OCI-LY1 (cell line): ENCODE measurements at regions not wholly inside any gene's neighbourhood (a gene's known extent, or its start where the extent isn't known, plus 50 kb on each side); places are given as distances from the start of the nearest gene placed in this dataset.

Source experiments
- H2AFZ ChIP-seq: fragments of 200-600 bp; sonication (generic), shearing (Covaris generic); 2 replicates; pipeline ENCODE4 v1.6.0; 2014; ENCODE audit warnings: antibody characterized with exemption, mild to moderate bottlenecking, low read length
- H3F3A ChIP-seq: fragments of 200-600 bp; sonication (generic), shearing (Covaris generic); 2 replicates; pipeline ENCODE4 v1.6.0; 2014; ENCODE audit warnings: mild to moderate bottlenecking, antibody characterized with exemption, low read length, moderate library complexity; ENCODE audit not compliant: insufficient read depth
- H3K27ac ChIP-seq: fragments of 200-600 bp; sonication (generic); 2 replicates; pipeline ENCODE4 v1.5.1; 2014; ENCODE audit warnings: low read length, mixed run types, mild to moderate bottlenecking, low read depth; ENCODE audit not compliant: poor library complexity, severe bottlenecking
- H3K27me3 ChIP-seq: fragments of 200-600 bp; sonication (generic); 2 replicates; pipeline ENCODE4 v1.6.0; 2014; ENCODE audit warnings: antibody characterized with exemption, mild to moderate bottlenecking, low read length, moderate library complexity; ENCODE audit not compliant: insufficient read depth
- H3K36me3 ChIP-seq: fragments of 200-600 bp; sonication (generic); 2 replicates; pipeline ENCODE4 v1.6.1; 2014; ENCODE audit warnings: mild to moderate bottlenecking, antibody characterized with exemption, low read length, moderate library complexity, mixed read lengths; ENCODE audit not compliant: insufficient read depth
- H3K4me1 ChIP-seq: fragments of 200-600 bp; sonication (generic); 2 replicates; pipeline ENCODE4 v1.5.1; 2014; ENCODE audit warnings: mild to moderate bottlenecking, low read length, moderate library complexity; ENCODE audit not compliant: insufficient read depth, severe bottlenecking
- H3K4me2 ChIP-seq: fragments of 200-600 bp; sonication (generic), shearing (Covaris generic); 2 replicates; pipeline ENCODE4 v1.6.1; 2014; ENCODE audit warnings: low read length
- H3K4me3 ChIP-seq: fragments of 200-600 bp; sonication (generic); 2 replicates; pipeline ENCODE4 v1.5.1; 2014; ENCODE audit warnings: low read length, low read depth, mild to moderate bottlenecking, mixed read lengths; ENCODE audit not compliant: poor library complexity, severe bottlenecking
- H3K79me2 ChIP-seq: fragments of 200-600 bp; shearing (Covaris generic); 2 replicates; pipeline ENCODE4 v1.6.1; 2016; ENCODE audit warnings: mixed run types, low read length, mixed read lengths; ENCODE audit not compliant: insufficient read depth
- H3K9ac ChIP-seq: fragments of 200-600 bp; sonication (generic), shearing (Covaris generic); 2 replicates; pipeline ENCODE4 v1.6.1; 2014; ENCODE audit warnings: mild to moderate bottlenecking, low read length, mixed read lengths
- H3K9me2 ChIP-seq: fragments of 200-600 bp; sonication (generic), shearing (Covaris generic); 2 replicates; pipeline ENCODE4 v1.6.1; 2014; ENCODE audit warnings: low read depth, mild to moderate bottlenecking, low read length, mixed read lengths
- H3K9me3 ChIP-seq: fragments of 200-600 bp; shearing (Covaris generic); 2 replicates; pipeline ENCODE4 v1.6.1; 2014; ENCODE audit warnings: low read length, mixed read lengths
- H4K20me1 ChIP-seq: fragments of 200-600 bp; sonication (generic), shearing (Covaris generic); 2 replicates; pipeline ENCODE4 v1.6.0; 2016; ENCODE audit warnings: mild to moderate bottlenecking, low read length; ENCODE audit not compliant: insufficient read depth
- CTCF ChIP-seq: fragments of 200-600 bp; sonication (generic), shearing (Covaris generic); IDR thresholded peaks from 2 replicates; pipeline ENCODE4 v1.5.1; 2017; ENCODE audit warnings: mild to moderate bottlenecking, antibody characterized with exemption, low read length, moderate library complexity, mixed read lengths
- EZH2 ChIP-seq: fragments of 200-600 bp; sonication (generic), shearing (Covaris generic); IDR thresholded peaks from 2 replicates; pipeline ENCODE4 v1.8.0; 2017; ENCODE audit warnings: borderline replicate concordance, mixed run types, mild to moderate bottlenecking, antibody characterized with exemption, low read length, moderate library complexity, mixed read lengths

- Histone ChIP-seq H2AFZ (no peak overlapping the region), H3K4me1 (no peaks in the 10 kb centered on the region), H3K9me2 (no peaks in the 10 kb centered on the region), H3K79me2 (no peaks in the 10 kb centered on the region), H3K4me3 (no peak overlapping the region), H4K20me1 (no peaks in the 10 kb centered on the region), H3K27me3 (no peaks in the 10 kb centered on the region), H3K9me3 (no peaks in the 10 kb centered on the region), H3K27ac (no peak overlapping the region), H3K4me2 (no peak overlapping the region), H3F3A (no peaks in the 10 kb centered on the region), H3K9ac (no peak overlapping the region), H3K36me3 (no peaks in the 10 kb centered on the region)
- TF ChIP-seq CTCF, result no peak
- no peak for TF ChIP-seq EZH2
Measured at GRCh38 chr1:219373616-219373935, 199.9 kb downstream of the LYPLAL1 start.

- H3K4me3 ChIP-seq, result no peak overlapping the region
- no peak overlapping the region for H2AFZ ChIP-seq
- H3F3A ChIP-seq, result no peaks in the 10 kb centered on the region
- TF ChIP-seq EZH2, result no peak
- TF ChIP-seq CTCF, result no peak
- no peaks in the 10 kb centered on the region for H3K9me3 ChIP-seq
- H3K4me1 ChIP-seq, result no peaks in the 10 kb centered on the region
- H4K20me1 ChIP-seq, result no peaks in the 10 kb centered on the region
- no peaks in the 10 kb centered on the region for H3K79me2 ChIP-seq
- H3K9ac ChIP-seq, result no peak overlapping the region
- no peaks in the 10 kb centered on the region for H3K36me3 ChIP-seq
- H3K27ac ChIP-seq, result no peak overlapping the region
- H3K27me3 ChIP-seq, result no peaks in the 10 kb centered on the region
- H3K4me2 ChIP-seq, result no peak overlapping the region
- no peaks in the 10 kb centered on the region for H3K9me2 ChIP-seq
Measured at GRCh38 chr1:219372916-219373615, 199.4 kb downstream of the LYPLAL1 start.

- H3K9ac ChIP-seq, result no peak overlapping the region
- H3K9me3 ChIP-seq, result no peaks in the 10 kb centered on the region
- H3K79me2 ChIP-seq, result no peaks in the 10 kb centered on the region
- H3K9me2 ChIP-seq, result no peaks in the 10 kb centered on the region
- no peaks in the 10 kb centered on the region for H3K4me1 ChIP-seq
- H4K20me1 ChIP-seq, result no peaks in the 10 kb centered on the region
- no peaks in the 10 kb centered on the region for H3K36me3 ChIP-seq
- TF ChIP-seq CTCF, result no peak
- no peak for TF ChIP-seq EZH2
- H2AFZ ChIP-seq, result no peak overlapping the region
- H3K4me3 ChIP-seq, result no peak overlapping the region
- H3K27ac ChIP-seq, result no peak overlapping the region
- H3F3A ChIP-seq, result no peaks in the 10 kb centered on the region
- no peak overlapping the region for H3K4me2 ChIP-seq
- H3K27me3 ChIP-seq, result no peaks in the 10 kb centered on the region
Measured at GRCh38 chr1:219371471-219371870, 197.8 kb downstream of the LYPLAL1 start.
